GM12865 (cell line): ENCODE measurements at regions not wholly inside any gene's neighbourhood (a gene's known extent, or its start where the extent isn't known, plus 50 kb on each side); places are given as distances from the start of the nearest gene placed in this dataset.

Experiments
- DNase-seq: peaks from one replicate; pipeline ENCODE4 v3.0.0; 2010; ENCODE audit warnings: low read depth
- H3K4me3 ChIP-seq: 2 replicates; pipeline ENCODE4 v1.5.1; 2011; ENCODE audit warnings: mild to moderate bottlenecking, low read depth, low read length, control low read depth
- TF ChIP-seq, protein P1 (sequence below): IDR thresholded peaks from 2 replicates; pipeline ENCODE4 v1.5.1; 2011; ENCODE audit warnings: low read length, control low read depth, low read depth, inconsistent platforms; ENCODE audit not compliant: insufficient read depth; ENCODE audit errors: missing control alignments

DNA sequence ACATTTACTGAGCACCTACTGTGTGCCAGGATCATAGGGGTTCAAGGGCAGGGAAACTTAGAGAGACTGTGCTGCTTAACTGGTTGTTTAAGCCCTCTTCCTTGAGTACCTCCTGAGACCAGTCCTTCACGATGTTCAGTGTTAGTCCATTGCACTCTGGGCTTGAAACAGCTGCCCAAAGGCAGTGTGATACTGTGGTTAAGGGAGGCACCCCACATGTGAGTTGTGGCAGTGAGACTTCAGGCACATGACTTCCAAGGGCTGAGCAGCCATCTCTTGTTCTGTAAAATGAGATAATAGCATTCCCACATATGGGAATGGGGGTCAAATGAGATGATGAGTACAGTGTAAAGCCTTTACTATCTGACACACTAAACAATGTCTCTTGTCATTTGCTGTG lies 75.1 kb downstream of the LINGO1 start:
- no peak overlapping the region for H3K4me3 ChIP-seq
- DNase-seq = no peak
- TF ChIP-seq, protein P1, sequence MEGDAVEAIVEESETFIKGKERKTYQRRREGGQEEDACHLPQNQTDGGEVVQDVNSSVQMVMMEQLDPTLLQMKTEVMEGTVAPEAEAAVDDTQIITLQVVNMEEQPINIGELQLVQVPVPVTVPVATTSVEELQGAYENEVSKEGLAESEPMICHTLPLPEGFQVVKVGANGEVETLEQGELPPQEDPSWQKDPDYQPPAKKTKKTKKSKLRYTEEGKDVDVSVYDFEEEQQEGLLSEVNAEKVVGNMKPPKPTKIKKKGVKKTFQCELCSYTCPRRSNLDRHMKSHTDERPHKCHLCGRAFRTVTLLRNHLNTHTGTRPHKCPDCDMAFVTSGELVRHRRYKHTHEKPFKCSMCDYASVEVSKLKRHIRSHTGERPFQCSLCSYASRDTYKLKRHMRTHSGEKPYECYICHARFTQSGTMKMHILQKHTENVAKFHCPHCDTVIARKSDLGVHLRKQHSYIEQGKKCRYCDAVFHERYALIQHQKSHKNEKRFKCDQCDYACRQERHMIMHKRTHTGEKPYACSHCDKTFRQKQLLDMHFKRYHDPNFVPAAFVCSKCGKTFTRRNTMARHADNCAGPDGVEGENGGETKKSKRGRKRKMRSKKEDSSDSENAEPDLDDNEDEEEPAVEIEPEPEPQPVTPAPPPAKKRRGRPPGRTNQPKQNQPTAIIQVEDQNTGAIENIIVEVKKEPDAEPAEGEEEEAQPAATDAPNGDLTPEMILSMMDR = no peak

DNA sequence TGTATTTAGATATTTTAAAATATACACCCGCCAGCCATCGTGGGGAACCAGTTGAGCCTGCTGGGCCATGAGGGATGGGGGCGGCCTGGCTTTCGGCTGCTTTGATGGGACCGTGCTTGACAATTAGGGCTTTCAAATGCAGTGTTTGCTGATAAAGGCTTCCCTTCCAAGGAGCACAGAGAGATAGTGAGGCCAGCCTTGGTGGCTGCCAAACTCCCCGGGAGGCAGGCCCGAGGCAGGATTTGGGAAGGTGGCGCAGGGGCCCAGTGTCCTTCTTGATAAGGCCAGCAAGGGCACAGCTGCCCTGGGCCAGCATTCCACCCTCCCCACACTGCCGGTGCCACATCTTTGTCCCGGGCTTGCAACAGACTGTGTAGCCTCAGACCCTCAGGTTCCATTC lies 75.6 kb downstream of the LINGO1 start:
- no peak overlapping the region for H3K4me3 ChIP-seq
- TF ChIP-seq, protein P1 = no peak
- DNase-seq = no peak

- no peak overlapping the region for H3K4me3 ChIP-seq
- TF ChIP-seq, protein P1 = no peak
- DNase-seq = no peak
Observed at GRCh38 chr15:77556622-77557021, 76.1 kb downstream of the LINGO1 start.

- no peak overlapping the region for H3K4me3 ChIP-seq
- DNase-seq = no peak
- TF ChIP-seq, protein P1 = no peak
Observed at GRCh38 chr15:77555232-77555631, 77.5 kb downstream of the LINGO1 start.

- TF ChIP-seq, protein P1 = no peak
- DNase-seq = no peak
Observed at GRCh38 chr15:77554306-77555080, 78.2 kb downstream of the LINGO1 start.

GRCh38 chr15:77553695-77554094 lies 79.0 kb downstream of the LINGO1 start:
- TF ChIP-seq, protein P1 = no peak
- no peak for DNase-seq
- H3K4me3 ChIP-seq = no peak overlapping the region

More at GRCh38 chr15:77554306-77555080, 78.2 kb downstream of the LINGO1 start:
- H3K4me3 ChIP-seq = no peak overlapping the region

GRCh38 chr15:77553257-77553656 lies 79.5 kb downstream of the LINGO1 start:
- TF ChIP-seq, protein P1 = no peak
- no peak overlapping the region for H3K4me3 ChIP-seq
- no peak for DNase-seq
